Hepatocyte (in vitro differentiated cells): ENCODE measurements at regions not wholly inside any gene's neighbourhood (a gene's known extent, or its start where the extent isn't known, plus 50 kb on each side); places are given as distances from the start of the nearest gene placed in this dataset.

Experiments used
- CTCF ChIP-seq: fragments of 200-600 bp; sonication (generic); IDR thresholded peaks from 2 replicates; pipeline ENCODE4 v1.5.1; 2016; ENCODE audit warnings: antibody characterized with exemption, mild to moderate bottlenecking; ENCODE audit not compliant: poor library complexity
- EZH2 ChIP-seq: fragments of 200-600 bp; sonication (generic); IDR thresholded peaks from 2 replicates; pipeline ENCODE4 v1.6.1; 2016; ENCODE audit warnings: antibody characterized with exemption, mild to moderate bottlenecking, borderline replicate concordance
- EZH2phosphoT487 ChIP-seq: fragments of 200-600 bp; sonication (generic); IDR thresholded peaks from one replicate; pipeline ENCODE4 v1.6.1; 2018; ENCODE audit warnings: antibody characterized with exemption, mild to moderate bottlenecking, low read depth, moderate library complexity; ENCODE audit not compliant: unreplicated experiment, severe bottlenecking

DNA sequence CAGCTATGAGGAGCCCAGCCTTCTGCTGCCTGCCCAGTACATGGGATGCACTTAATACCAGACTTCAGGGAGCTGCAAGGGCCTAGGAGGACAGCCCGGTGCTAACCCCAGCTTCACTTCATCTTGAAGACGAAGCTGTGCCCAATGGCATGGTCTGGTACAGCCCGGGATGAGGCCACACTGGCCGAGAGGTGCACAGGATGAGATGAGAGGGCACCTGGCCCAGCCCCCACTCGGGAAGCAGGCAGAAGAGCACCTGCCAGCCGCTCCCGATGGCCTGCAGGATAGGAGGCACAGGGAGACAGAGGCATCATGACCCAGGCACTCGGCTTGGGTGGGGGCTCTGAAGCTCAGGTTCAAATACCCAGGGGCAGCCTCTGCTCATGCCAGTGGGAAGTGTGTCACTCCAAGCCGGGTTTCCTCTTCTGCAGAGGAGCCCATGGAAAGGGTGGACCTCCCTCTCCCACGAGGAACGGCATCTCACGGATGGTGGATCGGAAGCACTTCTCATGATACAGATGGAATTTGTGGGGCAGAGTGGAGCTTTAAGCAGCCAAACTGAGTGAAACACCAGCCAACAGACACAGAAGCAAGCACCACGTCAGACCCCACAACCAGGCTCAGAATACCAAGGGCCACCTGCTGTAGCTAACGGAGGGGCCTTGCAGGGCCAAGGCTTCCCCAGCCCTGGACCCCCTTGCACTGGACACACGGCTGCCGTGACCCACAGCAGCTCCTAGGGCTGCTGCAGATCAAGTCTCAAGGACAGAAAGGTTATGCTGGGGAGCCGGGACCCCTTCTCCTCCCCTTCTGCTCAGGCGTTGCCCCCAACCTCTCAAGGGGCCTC, 875.2 kb downstream of the BRD1 start:
- TF ChIP-seq CTCF (no peak), EZH2 (no peak), EZH2phosphoT487 (no peak)
